K562 (cell line): ENCODE measurements at regions not wholly inside any gene's neighbourhood (a gene's known extent, or its start where the extent isn't known, plus 50 kb on each side); places are given as distances from the start of the nearest gene placed in this dataset.

Experiments used
- ARID3A ChIP-seq: IDR thresholded peaks from 2 replicates; pipeline ENCODE4 v1.6.1; 2012; ENCODE audit warnings: low read depth, low read length, improper control_type of control experiment, borderline replicate concordance
- ATF6 ChIP-seq: sonication (generic); formaldehyde crosslinking; IDR thresholded peaks from 2 replicates; pipeline ENCODE4 v1.4.0; 2020; ENCODE audit warnings: mild to moderate bottlenecking, missing genetic modification reagents
- CHD2 ChIP-seq: IDR thresholded peaks from 2 replicates; pipeline ENCODE4 v1.6.1; 2011; ENCODE audit warnings: low read depth, low read length
- FOXO4 ChIP-seq: fragments of 450-650 bp; formaldehyde crosslinking; IDR thresholded peaks from 2 replicates; pipeline ENCODE4 v1.4.0; 2020; ENCODE audit warnings: mild to moderate bottlenecking, moderate library complexity
- GATAD2A ChIP-seq: fragments of 450-650 bp; IDR thresholded peaks from 2 replicates; pipeline ENCODE4 v1.6.1; 2017
- GMEB1 ChIP-seq: fragments of 250-450 bp; sonication (Bioruptor Pico); IDR thresholded peaks from 2 replicates; pipeline ENCODE4 v1.4.0; 2020; ENCODE audit warnings: mild to moderate bottlenecking
- HMGN3 ChIP-seq: IDR thresholded peaks from 2 replicates; pipeline ENCODE4 v1.6.1; 2011; ENCODE audit warnings: borderline replicate concordance, low read depth, mild to moderate bottlenecking, mixed read lengths, low read length; ENCODE audit not compliant: insufficient read length; ENCODE audit errors: extremely low read depth
- LARP7 ChIP-seq: fragments of 450-650 bp; IDR thresholded peaks from 2 replicates; pipeline ENCODE4 v1.6.1; 2016
- OTX1 ChIP-seq: fragments of 450-650 bp; formaldehyde crosslinking; IDR thresholded peaks from 2 replicates; pipeline ENCODE4 v1.4.0; 2022; ENCODE audit warnings: mild to moderate bottlenecking
- PHF8 ChIP-seq: fragments of 200-600 bp; sonication (generic); IDR thresholded peaks from 2 replicates; pipeline ENCODE4 v1.6.1; 2012; ENCODE audit warnings: mixed run types, mild to moderate bottlenecking, inconsistent platforms, low read length, moderate library complexity, borderline replicate concordance
- RB1 ChIP-seq: fragments of 450-650 bp; IDR thresholded peaks from 2 replicates; pipeline ENCODE4 v1.6.1; 2017; ENCODE audit warnings: low read depth, mild to moderate bottlenecking
- SMARCA4 ChIP-seq: fragments of 450-650 bp; IDR thresholded peaks from 2 replicates; pipeline ENCODE4 v1.6.1; 2016
- STAG1 ChIP-seq: sonication (generic); formaldehyde crosslinking; IDR thresholded peaks from 2 replicates; pipeline ENCODE4 v1.5.0; 2020; ENCODE audit warnings: missing genetic modification reagents, borderline replicate concordance
- ZBTB5 ChIP-seq: fragments of 450-650 bp; IDR thresholded peaks from 2 replicates; pipeline ENCODE4 v1.6.1; 2017; ENCODE audit warnings: antibody characterized with exemption

- TF ChIP-seq GATAD2A (no peak), CHD2 (no peak), OTX1 (no peak), ATF6 (no peak), ARID3A (no peak), HMGN3 (no peak), SMARCA4 (no peak), FOXO4 (CRISPR knock-in tag) (no peak), GMEB1 (CRISPR knock-in tag) (no peak), LARP7 (no peak), STAG1 (CRISPR knock-in tag) (no peak; the same call in 1 of the 2 replicates), PHF8 (no peak), RB1 (no peak), ZBTB5 (no peak)
These were observed 923.4 kb downstream of the NCAM2 start (continued) for GRCh38 chr21:21921410-21922232.
